ENCODE measurements at regions not wholly inside any gene's neighbourhood (a gene's known extent, or its start where the extent isn't known, plus 50 kb on each side); places are given as distances from the start of the nearest gene placed in this dataset.

GRCh38 chr3:116767726-116768125 is 58.1 kb downstream of the TUSC7 start:
- in situ Hi-C loops (cut with MboI; ENCODE audit: low sequenced_read_pairs), result no loop called here

GRCh38 chr3:116770815-116771450 is 61.4 kb downstream of the TUSC7 start:
- in situ Hi-C loops (cut with MboI; ENCODE audit: low sequenced_read_pairs), result no loop called here

- in situ Hi-C loops (cut with MboI; ENCODE audit: low sequenced_read_pairs), result no loop called here
Measured at GRCh38 chr3:116776880-116777785, 67.6 kb downstream of the TUSC7 start.

GRCh38 chr3:116785226-116785625 is 75.6 kb downstream of the TUSC7 start:
- in situ Hi-C loops (cut with MboI; ENCODE audit: low sequenced_read_pairs), result no loop called here

GRCh38 chr3:116802651-116803050 is 93.1 kb downstream of the TUSC7 start:
- in situ Hi-C loops (cut with MboI; ENCODE audit: low sequenced_read_pairs), result no loop called here

GRCh38 chr3:116806351-116806750 is 96.8 kb downstream of the TUSC7 start:
- in situ Hi-C loops (cut with MboI; ENCODE audit: low sequenced_read_pairs), result no loop called here

- in situ Hi-C loops (cut with MboI; ENCODE audit: low sequenced_read_pairs), result no loop called here
Measured at GRCh38 chr3:116808725-116809124, 99.1 kb downstream of the TUSC7 start.

- in situ Hi-C loops (cut with MboI; ENCODE audit: low sequenced_read_pairs), result no loop called here
Measured at GRCh38 chr3:116809208-116809607, 99.6 kb downstream of the TUSC7 start.

GRCh38 chr3:116811754-116812153 is 102.2 kb downstream of the TUSC7 start:
- in situ Hi-C loops (cut with MboI; ENCODE audit: low sequenced_read_pairs), result no loop called here

GRCh38 chr3:116812949-116813348 is 103.4 kb downstream of the TUSC7 start:
- in situ Hi-C loops (cut with MboI; ENCODE audit: low sequenced_read_pairs), result no loop called here

GRCh38 chr3:116815321-116815720 is 105.7 kb downstream of the TUSC7 start:
- in situ Hi-C loops (cut with MboI; ENCODE audit: low sequenced_read_pairs), result no loop called here

- in situ Hi-C loops (cut with MboI; ENCODE audit: low sequenced_read_pairs), result no loop called here
Measured at GRCh38 chr3:116815831-116816588, 106.4 kb downstream of the TUSC7 start.

GRCh38 chr3:116821371-116821770 is 111.8 kb downstream of the TUSC7 start:
- in situ Hi-C loops (cut with MboI; ENCODE audit: low sequenced_read_pairs), result no loop called here

- in situ Hi-C loops (cut with MboI; ENCODE audit: low sequenced_read_pairs), result no loop called here
Measured at GRCh38 chr3:116824208-116824607, 114.6 kb downstream of the TUSC7 start.

GRCh38 chr3:116833202-116833601 is 123.6 kb downstream of the TUSC7 start:
- in situ Hi-C loops (cut with MboI; ENCODE audit: low sequenced_read_pairs), result no loop called here

GRCh38 chr3:116834816-116835215 is 125.2 kb downstream of the TUSC7 start:
- in situ Hi-C loops (cut with MboI; ENCODE audit: low sequenced_read_pairs), result no loop called here

GRCh38 chr3:116835658-116836057 is 126.1 kb downstream of the TUSC7 start:
- in situ Hi-C loops (cut with MboI; ENCODE audit: low sequenced_read_pairs), result no loop called here

GRCh38 chr3:116836286-116836685 is 126.7 kb downstream of the TUSC7 start:
- in situ Hi-C loops (cut with MboI; ENCODE audit: low sequenced_read_pairs), result no loop called here

- in situ Hi-C loops (cut with MboI; ENCODE audit: low sequenced_read_pairs), result no loop called here
Measured at GRCh38 chr3:116837483-116837882, 127.9 kb downstream of the TUSC7 start.

- in situ Hi-C loops (cut with MboI; ENCODE audit: low sequenced_read_pairs), result no loop called here
Measured at GRCh38 chr3:116841003-116841735, 131.6 kb downstream of the TUSC7 start.

All from HL-60/S4 treated with phorbol 12-myristate 13-acetate at 8.2 ng/mL for 4 days and 3 days (cell line).